Bronchial epithelial cell (primary cell): ENCODE measurements at regions not wholly inside any gene's neighbourhood (a gene's known extent, or its start where the extent isn't known, plus 50 kb on each side); places are given as distances from the start of the nearest gene placed in this dataset.
"Not testable (repeated sequence)": the region's sequence is repeated elsewhere in the genome, so short reads cannot be mapped to it uniquely, and the experiment has no call there.

Source experiments
- DNase-seq: peaks from one replicate; pipeline ENCODE4 v3.0.0-alpha.2; 2010; ENCODE audit warnings: low read depth
- FAIRE-seq: peaks from 2 replicates; lab custom pipeline; 2011; peaks lifted over from hg19 to GRCh38; lab: Jason Lieb, UNC
- H3K27me3 ChIP-seq: 2 replicates; pipeline ENCODE4 v1.5.1; 2011; ENCODE audit warnings: low read length; ENCODE audit not compliant: control insufficient read depth, insufficient read depth
- H3K36me3 ChIP-seq: 2 replicates; pipeline ENCODE4 v1.5.1; 2011; ENCODE audit warnings: low read length; ENCODE audit not compliant: control insufficient read depth, insufficient read depth
- H3K4me3 ChIP-seq: 2 replicates; pipeline ENCODE4 v1.5.1; 2011; ENCODE audit warnings: mild to moderate bottlenecking, low read depth, low read length, control low read depth
- TF ChIP-seq, protein P1 (sequence below): IDR thresholded peaks from 2 replicates; pipeline ENCODE4 v1.5.1; 2011; ENCODE audit warnings: mild to moderate bottlenecking, moderate library complexity, low read length, control low read depth, inconsistent platforms; ENCODE audit not compliant: insufficient read depth, severe bottlenecking

DNA sequence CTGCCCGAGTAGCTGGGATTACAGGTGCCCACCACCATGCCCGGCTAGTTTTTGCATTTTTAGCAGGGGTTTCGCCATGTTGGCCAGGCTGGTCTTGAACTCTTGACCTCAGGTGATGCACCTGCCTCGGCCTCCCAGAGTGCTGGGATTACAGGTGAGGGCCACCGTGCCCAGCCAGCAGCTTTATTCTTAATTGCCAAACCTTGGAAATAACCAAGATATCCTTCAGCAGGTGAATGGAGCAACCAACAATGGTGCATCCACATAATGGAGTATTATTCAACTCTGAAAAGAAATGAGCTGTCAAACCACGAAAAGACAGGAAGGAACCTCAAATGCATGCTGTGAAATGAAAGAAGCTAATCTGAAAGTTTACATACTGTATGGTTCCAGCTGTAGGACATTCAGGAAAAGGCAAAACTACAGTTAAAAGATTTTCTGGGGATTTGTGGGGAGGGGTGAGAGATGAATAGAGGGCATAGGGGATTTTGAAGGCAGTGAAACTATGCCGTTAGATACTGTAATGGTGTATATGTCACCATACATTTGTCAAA lies 118.8 kb upstream of the CCND2 start:
- no peaks in the 10 kb centered on the region for H3K36me3 ChIP-seq
- FAIRE-seq (no peak), DNase-seq (no peak)
- no peaks in the 10 kb centered on the region for H3K27me3 ChIP-seq
- TF ChIP-seq, protein P1, sequence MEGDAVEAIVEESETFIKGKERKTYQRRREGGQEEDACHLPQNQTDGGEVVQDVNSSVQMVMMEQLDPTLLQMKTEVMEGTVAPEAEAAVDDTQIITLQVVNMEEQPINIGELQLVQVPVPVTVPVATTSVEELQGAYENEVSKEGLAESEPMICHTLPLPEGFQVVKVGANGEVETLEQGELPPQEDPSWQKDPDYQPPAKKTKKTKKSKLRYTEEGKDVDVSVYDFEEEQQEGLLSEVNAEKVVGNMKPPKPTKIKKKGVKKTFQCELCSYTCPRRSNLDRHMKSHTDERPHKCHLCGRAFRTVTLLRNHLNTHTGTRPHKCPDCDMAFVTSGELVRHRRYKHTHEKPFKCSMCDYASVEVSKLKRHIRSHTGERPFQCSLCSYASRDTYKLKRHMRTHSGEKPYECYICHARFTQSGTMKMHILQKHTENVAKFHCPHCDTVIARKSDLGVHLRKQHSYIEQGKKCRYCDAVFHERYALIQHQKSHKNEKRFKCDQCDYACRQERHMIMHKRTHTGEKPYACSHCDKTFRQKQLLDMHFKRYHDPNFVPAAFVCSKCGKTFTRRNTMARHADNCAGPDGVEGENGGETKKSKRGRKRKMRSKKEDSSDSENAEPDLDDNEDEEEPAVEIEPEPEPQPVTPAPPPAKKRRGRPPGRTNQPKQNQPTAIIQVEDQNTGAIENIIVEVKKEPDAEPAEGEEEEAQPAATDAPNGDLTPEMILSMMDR: no peak
- no peak overlapping the region for H3K4me3 ChIP-seq

DNA sequence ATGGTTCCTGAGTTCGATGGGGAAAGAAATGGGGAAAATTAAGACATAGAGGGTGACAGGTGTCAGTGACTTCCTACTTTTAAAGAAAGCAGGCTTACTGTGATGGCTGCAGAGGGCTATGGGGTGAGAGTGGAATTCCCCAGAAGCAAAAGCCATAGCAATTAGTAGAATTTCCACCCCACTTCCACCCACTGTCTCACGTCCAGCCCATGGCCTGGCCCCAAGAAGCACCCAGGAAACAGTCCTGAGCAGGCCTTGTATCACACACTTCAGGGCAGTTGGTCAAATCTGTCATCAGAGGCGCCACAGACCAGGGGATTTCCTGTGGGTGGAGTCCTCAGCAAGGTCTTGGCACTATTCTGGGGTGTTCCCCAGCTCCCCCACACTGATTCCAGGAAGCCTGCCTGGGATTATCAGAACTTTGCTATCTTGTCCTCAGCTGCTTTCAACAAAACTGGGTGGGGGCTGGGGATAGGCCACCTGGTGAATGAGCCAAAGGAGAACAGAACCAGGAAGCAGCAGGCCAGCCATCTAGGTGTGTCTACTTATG lies 120.1 kb upstream of the CCND2 start:
- TF ChIP-seq, protein P1: no peak
- H3K36me3 ChIP-seq: no peaks in the 10 kb centered on the region
- DNase-seq (no peak), FAIRE-seq (no peak)
- no peaks in the 10 kb centered on the region for H3K27me3 ChIP-seq
- H3K4me3 ChIP-seq: no peak overlapping the region

DNA sequence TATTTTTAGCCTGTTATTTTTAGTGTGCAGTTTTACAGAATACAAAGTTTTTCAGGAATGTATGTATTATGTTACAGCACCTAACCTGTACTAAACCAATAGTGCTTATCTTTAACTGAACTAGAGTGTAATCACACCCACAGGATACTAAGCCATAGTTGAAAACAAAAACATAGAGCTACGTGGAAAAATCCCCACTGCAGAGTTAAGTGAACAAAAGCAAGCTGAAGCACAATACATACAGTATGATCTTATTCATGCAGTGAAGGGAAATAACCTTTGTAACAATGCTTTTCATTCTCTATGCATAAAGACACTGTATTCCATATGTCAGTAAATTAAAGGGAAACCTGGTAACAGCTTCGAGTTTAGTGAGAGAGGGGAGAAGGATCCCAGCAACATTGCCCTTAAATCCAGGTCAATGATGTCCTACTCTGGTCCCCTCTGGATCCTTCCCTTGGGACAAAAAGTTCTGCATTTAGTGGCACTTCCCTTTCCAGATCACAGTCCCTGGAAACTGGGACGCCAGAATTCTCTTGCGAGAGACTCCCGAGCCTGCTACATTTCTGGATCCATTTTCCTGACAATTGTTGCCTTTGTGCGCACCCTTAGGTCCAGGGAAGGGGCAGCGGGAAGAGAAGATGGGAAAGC lies 121.3 kb upstream of the CCND2 start:
- FAIRE-seq: no peak
- TF ChIP-seq, protein P1: no peak
- H3K27me3 ChIP-seq: no peaks in the 10 kb centered on the region
- no peak for DNase-seq
- no peak overlapping the region for H3K4me3 ChIP-seq
- no peaks in the 10 kb centered on the region for H3K36me3 ChIP-seq

DNA sequence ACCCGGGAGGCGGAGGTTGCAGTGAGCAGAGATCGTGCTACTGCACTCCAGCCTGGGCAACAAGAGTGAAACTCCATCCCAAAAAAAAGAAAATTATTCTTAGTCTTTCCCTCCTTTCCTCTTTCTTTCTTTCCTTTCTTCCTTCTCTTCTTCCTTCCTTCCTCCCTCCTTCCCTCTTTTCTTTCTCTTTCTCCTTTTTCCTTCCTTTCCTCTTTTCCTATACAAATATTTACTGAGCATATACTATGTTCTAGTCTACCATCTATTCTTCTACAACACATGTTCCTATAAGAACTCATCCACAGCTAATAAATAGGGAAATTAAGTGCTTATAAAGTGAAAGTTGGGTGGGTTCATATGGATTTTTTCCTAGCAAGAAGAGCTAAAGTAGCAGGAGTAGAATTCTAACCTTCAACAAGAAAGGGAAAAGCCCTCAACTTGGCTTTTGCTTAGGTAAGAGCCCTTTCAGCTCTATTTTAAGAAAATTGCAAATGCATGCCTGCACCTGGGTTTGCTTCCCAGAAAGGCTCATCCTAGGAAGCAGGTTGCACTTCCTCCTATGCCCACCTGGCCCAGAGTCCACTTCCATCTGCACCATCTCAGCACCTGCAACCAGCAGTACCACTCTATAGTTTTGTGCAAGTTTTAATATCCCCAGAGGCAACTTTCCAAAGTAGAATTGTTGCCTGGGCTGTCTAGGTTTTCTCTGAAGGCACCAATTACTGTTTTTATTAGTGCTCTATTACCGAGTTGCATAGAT lies 122.0 kb upstream of the CCND2 start:
- DNase-seq (no peak), FAIRE-seq (no peak)
- no peaks in the 10 kb centered on the region for H3K27me3 ChIP-seq
- H3K4me3 ChIP-seq: no peak overlapping the region
- TF ChIP-seq, protein P1: no peak
- no peaks in the 10 kb centered on the region for H3K36me3 ChIP-seq

DNA sequence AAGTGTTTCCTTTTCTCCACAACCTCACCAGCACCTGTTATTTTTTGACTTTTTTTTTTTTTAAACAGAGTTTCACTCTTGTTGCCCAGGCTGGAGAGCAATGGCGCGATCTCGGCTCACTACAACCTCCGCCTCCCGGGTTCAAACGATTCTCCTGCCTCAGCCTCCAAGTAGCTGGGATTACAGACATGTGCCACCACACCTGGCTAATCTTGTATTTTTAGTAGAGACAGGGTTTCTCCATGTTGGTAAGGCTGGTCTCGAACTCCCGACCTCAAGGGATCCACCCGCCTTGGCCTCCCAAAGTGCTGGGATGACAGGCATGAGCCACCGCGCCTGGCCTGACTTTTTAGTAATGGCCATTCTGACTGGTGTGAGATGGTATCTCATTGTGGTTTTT lies 123.2 kb upstream of the CCND2 start:
- H3K27me3 ChIP-seq, FAIRE-seq, DNase-seq, H3K4me3 ChIP-seq, H3K36me3 ChIP-seq: not testable (repeated sequence)

DNA sequence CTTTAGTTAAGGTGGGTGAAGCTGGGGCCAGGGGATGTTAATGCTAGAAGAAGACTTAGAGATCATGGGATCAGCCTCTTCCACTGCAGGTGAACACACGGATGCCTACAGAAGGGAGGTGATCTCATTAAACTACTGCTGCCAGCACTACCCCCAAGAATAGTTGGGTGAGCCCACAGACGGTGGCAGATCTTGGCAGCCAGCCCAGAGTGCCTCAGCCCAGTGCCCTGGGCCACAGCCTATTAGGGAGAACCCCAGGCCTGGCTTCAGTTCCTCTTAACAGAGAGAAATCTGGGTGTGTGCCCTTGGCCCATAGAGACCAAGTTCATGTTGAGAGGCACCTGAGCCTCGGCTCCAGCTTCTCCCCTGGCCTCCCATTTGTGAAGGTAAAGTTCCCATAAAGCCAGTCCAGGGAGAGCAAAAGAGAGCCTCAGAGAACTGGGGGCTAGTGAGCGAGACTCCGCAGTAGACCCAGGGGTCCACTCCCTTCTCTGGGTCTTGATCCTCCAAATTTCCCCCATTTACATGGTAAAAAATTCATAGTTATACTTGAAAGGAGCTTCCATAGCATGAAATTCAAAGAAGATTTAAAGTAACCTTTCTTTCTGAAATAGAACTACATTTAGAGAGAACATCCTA lies 125.0 kb upstream of the CCND2 start:
- TF ChIP-seq, protein P1: no peak
- no peaks in the 10 kb centered on the region for H3K27me3 ChIP-seq
- no peaks in the 10 kb centered on the region for H3K36me3 ChIP-seq
- FAIRE-seq: no peak
- no peak overlapping the region for H3K4me3 ChIP-seq
- DNase-seq: no peak
